GM12878 (cell line): ENCODE measurements at regions not wholly inside any gene's neighbourhood (a gene's known extent, or its start where the extent isn't known, plus 50 kb on each side); places are given as distances from the start of the nearest gene placed in this dataset.

ENCODE experiments used
- CBFB ChIP-seq: IDR thresholded peaks from 2 replicates; pipeline ENCODE4 v1.6.1; 2016; ENCODE audit warnings: antibody characterized with exemption, low read depth
- HCFC1 ChIP-seq: fragments of 150-350 bp; IDR thresholded peaks from 2 replicates; pipeline ENCODE4 v1.6.1; 2014; ENCODE audit warnings: low read length
- PAX8 ChIP-seq: fragments of 450-650 bp; IDR thresholded peaks from 2 replicates; pipeline ENCODE4 v1.6.1; 2017; ENCODE audit warnings: mild to moderate bottlenecking, moderate library complexity
- TCF3 ChIP-seq: IDR thresholded peaks from 2 replicates; pipeline ENCODE4 v1.6.1; 2012; ENCODE audit warnings: low read depth, mild to moderate bottlenecking, low read length, borderline replicate concordance; ENCODE audit not compliant: insufficient read depth
- ZNF274 ChIP-seq: IDR thresholded peaks from one replicate; pipeline ENCODE4 v1.8.0; 2011; ENCODE audit not compliant: insufficient read length, insufficient read depth
- TF ChIP-seq, protein P1 (sequence below), 3 experiments: IDR thresholded peaks in 2 of 3; conservative IDR thresholded peaks in 1 of 3; 2 replicates each; pipeline ENCODE4 v1.5.1; 2011; ENCODE audit warnings: low read depth in 3 of 3, low read length in 3 of 3, mild to moderate bottlenecking in 3 of 3, control low read depth in 2 of 3, moderate library complexity in 2 of 3, inconsistent platforms in 1 of 3, mixed read lengths in 1 of 3; ENCODE audit not compliant: control insufficient read depth in 2 of 3, insufficient read depth in 1 of 3; ENCODE audit errors: extremely low read depth in 1 of 3
- TF ChIP-seq, protein P2 (sequence below): IDR thresholded peaks from 2 replicates; pipeline ENCODE4 v1.6.1; 2012; ENCODE audit warnings: mild to moderate bottlenecking, low read depth, low read length
- TF ChIP-seq, protein P3 (sequence below): IDR thresholded peaks from 2 replicates; pipeline ENCODE4 v1.6.1; 2012; ENCODE audit warnings: low read depth, low read length, improper control_type of control experiment
- TF ChIP-seq, protein P4 (sequence below): fragments of 450-650 bp; conservative IDR thresholded peaks from 2 replicates; pipeline ENCODE4 v1.6.1; 2017; ENCODE audit warnings: mild to moderate bottlenecking, moderate library complexity
- TF ChIP-seq, protein P5 (sequence below): IDR thresholded peaks from 2 replicates; pipeline ENCODE4 v1.6.1; 2012; ENCODE audit warnings: low read depth, low read length, improper control_type of control experiment

DNA sequence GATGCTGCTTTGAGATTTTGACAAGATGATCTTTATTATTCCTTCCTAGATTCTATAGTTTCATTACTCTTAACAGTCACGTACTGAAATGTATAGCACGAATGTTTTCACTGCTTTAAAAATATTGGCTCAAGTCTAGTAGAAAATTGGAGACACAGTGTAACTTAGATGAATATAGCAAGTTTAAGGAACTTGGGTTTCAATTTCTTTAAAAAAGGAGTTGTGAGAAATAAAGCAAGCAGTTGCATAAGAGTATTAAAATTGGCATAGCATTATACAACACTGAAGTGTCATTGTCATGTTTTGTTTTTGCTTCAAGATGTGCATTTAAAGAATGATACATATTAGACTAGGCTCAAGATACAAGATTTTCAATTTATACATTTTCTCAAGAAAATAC is 624.8 kb upstream of the NOVA1 start (continued):
- TF ChIP-seq, protein P1, sequence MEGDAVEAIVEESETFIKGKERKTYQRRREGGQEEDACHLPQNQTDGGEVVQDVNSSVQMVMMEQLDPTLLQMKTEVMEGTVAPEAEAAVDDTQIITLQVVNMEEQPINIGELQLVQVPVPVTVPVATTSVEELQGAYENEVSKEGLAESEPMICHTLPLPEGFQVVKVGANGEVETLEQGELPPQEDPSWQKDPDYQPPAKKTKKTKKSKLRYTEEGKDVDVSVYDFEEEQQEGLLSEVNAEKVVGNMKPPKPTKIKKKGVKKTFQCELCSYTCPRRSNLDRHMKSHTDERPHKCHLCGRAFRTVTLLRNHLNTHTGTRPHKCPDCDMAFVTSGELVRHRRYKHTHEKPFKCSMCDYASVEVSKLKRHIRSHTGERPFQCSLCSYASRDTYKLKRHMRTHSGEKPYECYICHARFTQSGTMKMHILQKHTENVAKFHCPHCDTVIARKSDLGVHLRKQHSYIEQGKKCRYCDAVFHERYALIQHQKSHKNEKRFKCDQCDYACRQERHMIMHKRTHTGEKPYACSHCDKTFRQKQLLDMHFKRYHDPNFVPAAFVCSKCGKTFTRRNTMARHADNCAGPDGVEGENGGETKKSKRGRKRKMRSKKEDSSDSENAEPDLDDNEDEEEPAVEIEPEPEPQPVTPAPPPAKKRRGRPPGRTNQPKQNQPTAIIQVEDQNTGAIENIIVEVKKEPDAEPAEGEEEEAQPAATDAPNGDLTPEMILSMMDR (IDR thresholded peaks at IDR 0.05 in 2 of 3, conservative IDR thresholded peaks at IDR 0.05 in 1 of 3; ENCODE audit: control insufficient read depth in 2 of 3, extremely low read depth in 1 of 3, insufficient read depth in 1 of 3, low read depth in 3 of 3, low read length in 3 of 3): no peak
- no peak for TF ChIP-seq HCFC1
- TF ChIP-seq ZNF274: no peak
- TF ChIP-seq, protein P2, sequence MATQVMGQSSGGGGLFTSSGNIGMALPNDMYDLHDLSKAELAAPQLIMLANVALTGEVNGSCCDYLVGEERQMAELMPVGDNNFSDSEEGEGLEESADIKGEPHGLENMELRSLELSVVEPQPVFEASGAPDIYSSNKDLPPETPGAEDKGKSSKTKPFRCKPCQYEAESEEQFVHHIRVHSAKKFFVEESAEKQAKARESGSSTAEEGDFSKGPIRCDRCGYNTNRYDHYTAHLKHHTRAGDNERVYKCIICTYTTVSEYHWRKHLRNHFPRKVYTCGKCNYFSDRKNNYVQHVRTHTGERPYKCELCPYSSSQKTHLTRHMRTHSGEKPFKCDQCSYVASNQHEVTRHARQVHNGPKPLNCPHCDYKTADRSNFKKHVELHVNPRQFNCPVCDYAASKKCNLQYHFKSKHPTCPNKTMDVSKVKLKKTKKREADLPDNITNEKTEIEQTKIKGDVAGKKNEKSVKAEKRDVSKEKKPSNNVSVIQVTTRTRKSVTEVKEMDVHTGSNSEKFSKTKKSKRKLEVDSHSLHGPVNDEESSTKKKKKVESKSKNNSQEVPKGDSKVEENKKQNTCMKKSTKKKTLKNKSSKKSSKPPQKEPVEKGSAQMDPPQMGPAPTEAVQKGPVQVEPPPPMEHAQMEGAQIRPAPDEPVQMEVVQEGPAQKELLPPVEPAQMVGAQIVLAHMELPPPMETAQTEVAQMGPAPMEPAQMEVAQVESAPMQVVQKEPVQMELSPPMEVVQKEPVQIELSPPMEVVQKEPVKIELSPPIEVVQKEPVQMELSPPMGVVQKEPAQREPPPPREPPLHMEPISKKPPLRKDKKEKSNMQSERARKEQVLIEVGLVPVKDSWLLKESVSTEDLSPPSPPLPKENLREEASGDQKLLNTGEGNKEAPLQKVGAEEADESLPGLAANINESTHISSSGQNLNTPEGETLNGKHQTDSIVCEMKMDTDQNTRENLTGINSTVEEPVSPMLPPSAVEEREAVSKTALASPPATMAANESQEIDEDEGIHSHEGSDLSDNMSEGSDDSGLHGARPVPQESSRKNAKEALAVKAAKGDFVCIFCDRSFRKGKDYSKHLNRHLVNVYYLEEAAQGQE: no peak
- TF ChIP-seq TCF3: no peak
- TF ChIP-seq, protein P3, sequence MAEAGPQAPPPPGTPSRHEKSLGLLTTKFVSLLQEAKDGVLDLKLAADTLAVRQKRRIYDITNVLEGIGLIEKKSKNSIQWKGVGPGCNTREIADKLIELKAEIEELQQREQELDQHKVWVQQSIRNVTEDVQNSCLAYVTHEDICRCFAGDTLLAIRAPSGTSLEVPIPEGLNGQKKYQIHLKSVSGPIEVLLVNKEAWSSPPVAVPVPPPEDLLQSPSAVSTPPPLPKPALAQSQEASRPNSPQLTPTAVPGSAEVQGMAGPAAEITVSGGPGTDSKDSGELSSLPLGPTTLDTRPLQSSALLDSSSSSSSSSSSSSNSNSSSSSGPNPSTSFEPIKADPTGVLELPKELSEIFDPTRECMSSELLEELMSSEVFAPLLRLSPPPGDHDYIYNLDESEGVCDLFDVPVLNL: no peak
- TF ChIP-seq, protein P4, sequence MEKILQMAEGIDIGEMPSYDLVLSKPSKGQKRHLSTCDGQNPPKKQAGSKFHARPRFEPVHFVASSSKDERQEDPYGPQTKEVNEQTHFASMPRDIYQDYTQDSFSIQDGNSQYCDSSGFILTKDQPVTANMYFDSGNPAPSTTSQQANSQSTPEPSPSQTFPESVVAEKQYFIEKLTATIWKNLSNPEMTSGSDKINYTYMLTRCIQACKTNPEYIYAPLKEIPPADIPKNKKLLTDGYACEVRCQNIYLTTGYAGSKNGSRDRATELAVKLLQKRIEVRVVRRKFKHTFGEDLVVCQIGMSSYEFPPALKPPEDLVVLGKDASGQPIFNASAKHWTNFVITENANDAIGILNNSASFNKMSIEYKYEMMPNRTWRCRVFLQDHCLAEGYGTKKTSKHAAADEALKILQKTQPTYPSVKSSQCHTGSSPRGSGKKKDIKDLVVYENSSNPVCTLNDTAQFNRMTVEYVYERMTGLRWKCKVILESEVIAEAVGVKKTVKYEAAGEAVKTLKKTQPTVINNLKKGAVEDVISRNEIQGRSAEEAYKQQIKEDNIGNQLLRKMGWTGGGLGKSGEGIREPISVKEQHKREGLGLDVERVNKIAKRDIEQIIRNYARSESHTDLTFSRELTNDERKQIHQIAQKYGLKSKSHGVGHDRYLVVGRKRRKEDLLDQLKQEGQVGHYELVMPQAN: no peak
- TF ChIP-seq PAX8: no peak
- no peak for TF ChIP-seq CBFB
- TF ChIP-seq, protein P5, sequence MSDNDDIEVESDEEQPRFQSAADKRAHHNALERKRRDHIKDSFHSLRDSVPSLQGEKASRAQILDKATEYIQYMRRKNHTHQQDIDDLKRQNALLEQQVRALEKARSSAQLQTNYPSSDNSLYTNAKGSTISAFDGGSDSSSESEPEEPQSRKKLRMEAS: no peak
